Stimulated activated CD8-positive, alpha-beta memory T cell treated with anti-CD3 and anti-CD28 coated beads, Interleukin-4, amount 100 ng/mL, for 1 hour (primary cell): ENCODE measurements at regions not wholly inside any gene's neighbourhood (a gene's known extent, or its start where the extent isn't known, plus 50 kb on each side); places are given as distances from the start of the nearest gene placed in this dataset.
A peak's percentile ranks its signal among the peaks of the same experiment; 100 is the strongest.

ENCODE experiments used
- DNase-seq, 2 donors: peaks; one replicate each; pipeline ENCODE4 v3.0.0-alpha.2; 2020; ENCODE audit warnings: low read depth in 2 of 2, low spot score in 1 of 2

GRCh38 chr13:29959086-29959485 is 108.7 kb upstream of the UBL3 start:
- no peak for DNase-seq

GRCh38 chr13:29958476-29958875 is 108.1 kb upstream of the UBL3 start:
- DNase-seq: no peak

GRCh38 chr13:29957320-29957719 is 106.9 kb upstream of the UBL3 start:
- no peak for DNase-seq

- no peak for DNase-seq
Observed at GRCh38 chr13:29956853-29957252, 106.4 kb upstream of the UBL3 start.

GRCh38 chr13:29955137-29955650 is 104.8 kb upstream of the UBL3 start:
- DNase-seq: no peak

- peak in 1 of 2 donors; percentile 25 for DNase-seq
Observed at GRCh38 chr13:29954082-29955028, 103.9 kb upstream of the UBL3 start.

- DNase-seq: no peak
Observed at GRCh38 chr13:29953542-29953941, 103.1 kb upstream of the UBL3 start.

GRCh38 chr13:29952245-29952644 is 101.8 kb upstream of the UBL3 start:
- no peak for DNase-seq

- no peak for DNase-seq
Observed at GRCh38 chr13:29948791-29949190, 98.4 kb upstream of the UBL3 start.

GRCh38 chr13:29948244-29948643 is 97.8 kb upstream of the UBL3 start:
- no peak for DNase-seq

- DNase-seq: no peak
Observed at GRCh38 chr13:29947839-29948238, 97.4 kb upstream of the UBL3 start.

GRCh38 chr13:29946093-29946492 is 95.7 kb upstream of the UBL3 start:
- DNase-seq: no peak

GRCh38 chr13:29943686-29944085 is 93.3 kb upstream of the UBL3 start:
- DNase-seq: no peak

GRCh38 chr13:29943273-29943672 is 92.9 kb upstream of the UBL3 start:
- no peak for DNase-seq

- DNase-seq: no peak
Observed at GRCh38 chr13:29940715-29941114, 90.3 kb upstream of the UBL3 start.

GRCh38 chr13:29939158-29939557 is 88.7 kb upstream of the UBL3 start:
- no peak for DNase-seq

GRCh38 chr13:29937841-29938240 is 87.4 kb upstream of the UBL3 start:
- DNase-seq: no peak

GRCh38 chr13:29937379-29937778 is 87.0 kb upstream of the UBL3 start:
- no peak for DNase-seq

- no peak for DNase-seq
Observed at GRCh38 chr13:29936956-29937355, 86.5 kb upstream of the UBL3 start.

GRCh38 chr13:29936051-29936813 is 85.8 kb upstream of the UBL3 start:
- no peak for DNase-seq

GRCh38 chr13:29935309-29935981 is 85.0 kb upstream of the UBL3 start:
- peak in 1 of 2 donors; percentile 40 for DNase-seq
